Activated CD4-positive, alpha-beta T cell treated with anti-CD3 and anti-CD28 coated beads for 48 hours (primary cell): ENCODE measurements at regions not wholly inside any gene's neighbourhood (a gene's known extent, or its start where the extent isn't known, plus 50 kb on each side); places are given as distances from the start of the nearest gene placed in this dataset.
"Not testable (repeated sequence)": the region's sequence is repeated elsewhere in the genome, so short reads cannot be mapped to it uniquely, and the experiment has no call there.

Experiments
- DNase-seq: peaks from one replicate; pipeline ENCODE4 v3.0.0-alpha.2; 2020

- no peak for DNase-seq
Observed at GRCh38 chrX:22536746-22537304, 264.1 kb downstream of the CBLL2 start.

- no peak for DNase-seq
Observed at GRCh38 chrX:22538580-22538979, 265.9 kb downstream of the CBLL2 start.

- DNase-seq, result no peak
Observed at GRCh38 chrX:22541926-22542325, 269.2 kb downstream of the CBLL2 start.

GRCh38 chrX:22542641-22543040 is 269.9 kb downstream of the CBLL2 start:
- no peak for DNase-seq

GRCh38 chrX:22559506-22559905 is 286.8 kb downstream of the CBLL2 start:
- no peak for DNase-seq

- DNase-seq, result no peak
Observed at GRCh38 chrX:22575161-22575845, 302.6 kb downstream of the CBLL2 start.

- DNase-seq, result no peak
Observed at GRCh38 chrX:22577181-22577580, 304.5 kb downstream of the CBLL2 start.

GRCh38 chrX:22585831-22586230 is 313.1 kb downstream of the CBLL2 start:
- DNase-seq, result no peak

- DNase-seq, result no peak
Observed at GRCh38 chrX:22589845-22590244, 317.1 kb downstream of the CBLL2 start.

- no peak for DNase-seq
Observed at GRCh38 chrX:22594766-22595165, 322.1 kb downstream of the CBLL2 start.

- no peak for DNase-seq
Observed at GRCh38 chrX:22603060-22603459, 330.3 kb downstream of the CBLL2 start.

- not testable (repeated sequence) for DNase-seq
Observed at GRCh38 chrX:22609452-22609851, 336.7 kb downstream of the CBLL2 start.

GRCh38 chrX:22616867-22617266 is 344.2 kb downstream of the CBLL2 start:
- DNase-seq, result no peak

GRCh38 chrX:22627576-22627975 is 354.9 kb downstream of the CBLL2 start:
- no peak for DNase-seq

- DNase-seq, result no peak
Observed at GRCh38 chrX:22628275-22628674, 355.6 kb downstream of the CBLL2 start.

- no peak for DNase-seq
Observed at GRCh38 chrX:22629105-22629725, 356.5 kb downstream of the CBLL2 start.

GRCh38 chrX:22634083-22634482 is 361.4 kb downstream of the CBLL2 start:
- no peak for DNase-seq

GRCh38 chrX:22634751-22635150 is 362.0 kb downstream of the CBLL2 start:
- no peak for DNase-seq

- no peak for DNase-seq
Observed at GRCh38 chrX:22648281-22648680, 351.5 kb upstream of the DDX53 start.

- no peak for DNase-seq
Observed at GRCh38 chrX:22650691-22651090, 349.1 kb upstream of the DDX53 start.

GRCh38 chrX:22652596-22652995 is 347.2 kb upstream of the DDX53 start:
- no peak for DNase-seq

- DNase-seq, result no peak
Observed at GRCh38 chrX:22660756-22661155, 339.0 kb upstream of the DDX53 start.

GRCh38 chrX:22662776-22663175 is 337.0 kb upstream of the DDX53 start:
- no peak for DNase-seq

GRCh38 chrX:22664826-22665225 is 334.9 kb upstream of the DDX53 start:
- DNase-seq, result no peak

GRCh38 chrX:22665818-22666217 is 333.9 kb upstream of the DDX53 start:
- DNase-seq, result no peak
